H9 (cell line): ENCODE measurements at regions not wholly inside any gene's neighbourhood (a gene's known extent, or its start where the extent isn't known, plus 50 kb on each side); places are given as distances from the start of the nearest gene placed in this dataset.

Experiments
- DNase-seq: peaks from one replicate; pipeline ENCODE4 v3.0.0-alpha.2; 2017
- H2AFZ ChIP-seq: one replicate; pipeline ENCODE4 v1.6.1; 2013; ENCODE audit warnings: mild to moderate bottlenecking, low read length, control low read depth, moderate library complexity
- H2AK5ac ChIP-seq: 2 replicates; pipeline ENCODE4 v1.6.1; 2013; ENCODE audit warnings: low read length, control low read depth, mixed read lengths; ENCODE audit not compliant: insufficient read length
- H2BK120ac ChIP-seq: one replicate; pipeline ENCODE4 v1.6.1; 2013; ENCODE audit warnings: low read depth, mild to moderate bottlenecking, low read length, control low read depth, inconsistent platforms; ENCODE audit not compliant: poor library complexity, severe bottlenecking
- H2BK12ac ChIP-seq: 2 replicates; pipeline ENCODE4 v1.6.1; 2013; ENCODE audit warnings: low read length, control low read depth, mixed read lengths, low read depth; ENCODE audit not compliant: insufficient read length
- H2BK15ac ChIP-seq: 2 replicates; pipeline ENCODE4 v1.6.1; 2013; ENCODE audit warnings: low read depth, low read length, control low read depth
- H2BK20ac ChIP-seq: one replicate; pipeline ENCODE4 v1.6.1; 2013; ENCODE audit warnings: low read depth, mild to moderate bottlenecking, low read length, control low read depth, inconsistent platforms; ENCODE audit not compliant: poor library complexity, severe bottlenecking
- H2BK5ac ChIP-seq: 2 replicates; pipeline ENCODE4 v1.6.1; 2013; ENCODE audit warnings: low read length, control low read depth, mixed read lengths; ENCODE audit not compliant: insufficient read length
- H3K14ac ChIP-seq: 2 replicates; pipeline ENCODE4 v1.6.1; 2013; ENCODE audit warnings: low read length, control low read depth; ENCODE audit not compliant: insufficient read depth
- H3K18ac ChIP-seq: 2 replicates; pipeline ENCODE4 v1.6.1; 2013; ENCODE audit warnings: low read depth, mild to moderate bottlenecking, mixed read lengths, low read length, control low read depth; ENCODE audit not compliant: insufficient read length
- H3K23ac ChIP-seq: 2 replicates; pipeline ENCODE4 v1.6.1; 2013; ENCODE audit warnings: low read length, control low read depth, mixed read lengths, low read depth; ENCODE audit not compliant: insufficient read length
- H3K23me2 ChIP-seq: 2 replicates; pipeline ENCODE4 v1.6.1; 2013; ENCODE audit warnings: low read depth, mild to moderate bottlenecking, mixed read lengths, low read length, control low read depth; ENCODE audit not compliant: insufficient read length, poor library complexity, severe bottlenecking
- H3K27ac ChIP-seq: 2 replicates; pipeline ENCODE4 v1.5.1; 2013; ENCODE audit warnings: low read length, control low read depth, mixed read lengths, low read depth; ENCODE audit not compliant: insufficient read length
- H3K27me3 ChIP-seq: 2 replicates; pipeline ENCODE4 v1.6.1; 2013; ENCODE audit warnings: low read length, control low read depth, inconsistent platforms; ENCODE audit not compliant: insufficient read depth
- H3K4ac ChIP-seq: 2 replicates; pipeline ENCODE4 v1.6.1; 2013; ENCODE audit warnings: low read depth, mild to moderate bottlenecking, control low read depth, inconsistent platforms, low read length, moderate library complexity
- H3K4me1 ChIP-seq: 2 replicates; pipeline ENCODE4 v1.6.1; 2013; ENCODE audit warnings: low read length, control low read depth, inconsistent platforms; ENCODE audit not compliant: insufficient read depth
- H3K4me2 ChIP-seq: 2 replicates; pipeline ENCODE4 v1.6.1; 2013; ENCODE audit warnings: low read length, control low read depth, mixed read lengths; ENCODE audit not compliant: insufficient read length, insufficient read depth
- H3K56ac ChIP-seq: 2 replicates; pipeline ENCODE4 v1.6.1; 2013; ENCODE audit warnings: low read depth, mild to moderate bottlenecking, mixed read lengths, low read length, control low read depth; ENCODE audit not compliant: insufficient read length
- H3K79me1 ChIP-seq: 2 replicates; pipeline ENCODE4 v1.6.1; 2013; ENCODE audit warnings: low read depth, mild to moderate bottlenecking, moderate library complexity, low read length, control low read depth, inconsistent platforms; ENCODE audit not compliant: insufficient read depth, poor library complexity, severe bottlenecking
- H3K79me2 ChIP-seq: 2 replicates; pipeline ENCODE4 v1.6.1; 2013; ENCODE audit warnings: low read length, control low read depth, inconsistent platforms; ENCODE audit not compliant: insufficient read depth
- H3K9ac ChIP-seq: 2 replicates; pipeline ENCODE4 v1.6.1; 2013; ENCODE audit warnings: low read length, control low read depth, mixed read lengths; ENCODE audit not compliant: insufficient read length; ENCODE audit errors: extremely low read depth
- H3K9me3 ChIP-seq: one replicate; pipeline ENCODE4 v1.6.1; 2013; ENCODE audit warnings: low read depth, low read length, inconsistent platforms; ENCODE audit not compliant: control insufficient read depth
- H3T11ph ChIP-seq: one replicate; pipeline ENCODE4 v1.6.1; 2013; ENCODE audit warnings: mild to moderate bottlenecking, low read length, control low read depth, inconsistent platforms
- H4K20me1 ChIP-seq: one replicate; pipeline ENCODE4 v1.6.1; 2013; ENCODE audit not compliant: control insufficient read depth, insufficient read length, insufficient read depth
- H4K5ac ChIP-seq: 2 replicates; pipeline ENCODE4 v1.6.1; 2013; ENCODE audit warnings: low read depth, mild to moderate bottlenecking, mixed read lengths, low read length, control low read depth; ENCODE audit not compliant: insufficient read length
- H4K8ac ChIP-seq: replicated peaks from 2 replicates; pipeline ENCODE4 v1.6.1; 2013; ENCODE audit warnings: low read length, control low read depth, mixed read lengths, low read depth; ENCODE audit not compliant: insufficient read length
- H4K91ac ChIP-seq: 2 replicates; pipeline ENCODE4 v1.6.1; 2013; ENCODE audit warnings: low read depth, mild to moderate bottlenecking, moderate library complexity, mixed read lengths, low read length, control low read depth; ENCODE audit not compliant: insufficient read length
- H3K27ac Mint-ChIP-seq, 3 experiments: 2 replicates in 2 of 3; 3 replicates in 1 of 3; pipeline ENCODE4 v1.8.0; 2020 to 2021; ENCODE audit warnings: mixed read lengths in 3 of 3, mild to moderate bottlenecking in 1 of 3, moderate library complexity in 1 of 3
- H3K27me3 Mint-ChIP-seq: 2 replicates; pipeline ENCODE4 v1.8.0; 2021; ENCODE audit warnings: low read depth, mild to moderate bottlenecking, moderate library complexity, mixed read lengths
- H3K36me3 Mint-ChIP-seq, 3 experiments: 2 replicates in 2 of 3; 3 replicates in 1 of 3; pipeline ENCODE4 v1.8.0; 2020 to 2021; ENCODE audit warnings: low read depth in 3 of 3, mixed read lengths in 3 of 3; ENCODE audit not compliant: insufficient read depth in 1 of 3
- H3K4me1 Mint-ChIP-seq, 2 experiments: 2 replicates each; pipeline ENCODE4 v1.8.0; 2020; ENCODE audit warnings: mixed read lengths in 2 of 2
- H3K4me3 Mint-ChIP-seq, 2 experiments: 2 replicates in 1 of 2; 3 replicates in 1 of 2; pipeline ENCODE4 v1.8.0; 2020 to 2021; ENCODE audit warnings: mild to moderate bottlenecking in 2 of 2, mixed read lengths in 2 of 2, moderate library complexity in 1 of 2
- H3K9me3 Mint-ChIP-seq, 2 experiments: 2 replicates in 1 of 2; 3 replicates in 1 of 2; pipeline ENCODE4 v1.8.0; 2020; ENCODE audit warnings: mild to moderate bottlenecking in 2 of 2, mixed read lengths in 2 of 2, moderate library complexity in 1 of 2
- WGBS: extraction: QIAGEN DNeasy Blood & Tissue Kit; methylation state at CpG from one replicate; pipeline ENCODE4 v1.1.7; 2013; ENCODE audit warnings: missing lambda C conversion rate, low lambda C conversion rate, mixed read lengths; ENCODE audit not compliant: insufficient read length; ENCODE audit errors: extremely low coverage; 5-methylcytosine and 5-hydroxymethylcytosine counted together
- TF ChIP-seq, protein P1 (sequence below): fragments of 200-600 bp; sonication (generic); conservative IDR thresholded peaks from 3 replicates; pipeline ENCODE4 v1.8.0; 2021; ENCODE audit warnings: antibody characterized with exemption, mild to moderate bottlenecking

GRCh38 chr2:191476901-191477300 lies 201.0 kb upstream of the NABP1 start:
- Mint-ChIP-seq H3K27me3 (no peaks in the 10 kb centered on the region), H3K4me1 (peaks cover 14 to 19% of the 10 kb centered on the region in 2 experiments), H3K36me3 (peaks cover 6 to 14% (median 9%) of the 10 kb centered on the region in 3 experiments), H3K4me3 (no peak overlapping the region), H3K27ac (no peak overlapping the region), H3K9me3 (peaks cover 12 to 13% of the 10 kb centered on the region in 2 experiments)
- Histone ChIP-seq H3K79me1 (no peaks in the 10 kb centered on the region), H2BK15ac (no peak overlapping the region), H3K4me1 (peaks cover 2% of the 10 kb centered on the region; the same call in 1 of the 2 replicates), H3K18ac (no peak overlapping the region), H3K4me2 (no peak overlapping the region), H4K5ac (no peak overlapping the region), H3K27ac (no peak overlapping the region), H2AK5ac (no peak overlapping the region), H3K9me3 (no peaks in the 10 kb centered on the region), H3K27me3 (no peaks in the 10 kb centered on the region), H2BK120ac (no peak overlapping the region), H3K9ac (no peak overlapping the region), H4K8ac (no peak overlapping the region), H3K23me2 (no peaks in the 10 kb centered on the region), H3K14ac (no peak overlapping the region), H4K20me1 (no peaks in the 10 kb centered on the region), H2BK20ac (no peak overlapping the region), H2BK12ac (no peak overlapping the region), H3T11ph (no peak overlapping the region), H4K91ac (no peak overlapping the region), H3K79me2 (no peaks in the 10 kb centered on the region), H3K4ac (no peak overlapping the region), H2BK5ac (no peak overlapping the region), H2AFZ (no peak overlapping the region), H3K56ac (no peak overlapping the region), H3K23ac (no peak overlapping the region)
- TF ChIP-seq, protein P1, sequence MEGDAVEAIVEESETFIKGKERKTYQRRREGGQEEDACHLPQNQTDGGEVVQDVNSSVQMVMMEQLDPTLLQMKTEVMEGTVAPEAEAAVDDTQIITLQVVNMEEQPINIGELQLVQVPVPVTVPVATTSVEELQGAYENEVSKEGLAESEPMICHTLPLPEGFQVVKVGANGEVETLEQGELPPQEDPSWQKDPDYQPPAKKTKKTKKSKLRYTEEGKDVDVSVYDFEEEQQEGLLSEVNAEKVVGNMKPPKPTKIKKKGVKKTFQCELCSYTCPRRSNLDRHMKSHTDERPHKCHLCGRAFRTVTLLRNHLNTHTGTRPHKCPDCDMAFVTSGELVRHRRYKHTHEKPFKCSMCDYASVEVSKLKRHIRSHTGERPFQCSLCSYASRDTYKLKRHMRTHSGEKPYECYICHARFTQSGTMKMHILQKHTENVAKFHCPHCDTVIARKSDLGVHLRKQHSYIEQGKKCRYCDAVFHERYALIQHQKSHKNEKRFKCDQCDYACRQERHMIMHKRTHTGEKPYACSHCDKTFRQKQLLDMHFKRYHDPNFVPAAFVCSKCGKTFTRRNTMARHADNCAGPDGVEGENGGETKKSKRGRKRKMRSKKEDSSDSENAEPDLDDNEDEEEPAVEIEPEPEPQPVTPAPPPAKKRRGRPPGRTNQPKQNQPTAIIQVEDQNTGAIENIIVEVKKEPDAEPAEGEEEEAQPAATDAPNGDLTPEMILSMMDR = no peak
- WGBS = no CpG with 5 or more reads among the region's 5 CpGs
- DNase-seq = no peak
